Stimulated activated CD4-positive, alpha-beta T cell treated with anti-CD3 and anti-CD28 coated beads, TNF-alpha, amount 100 ng/mL, for 1 hour (primary cell): ENCODE measurements at regions not wholly inside any gene's neighbourhood (a gene's known extent, or its start where the extent isn't known, plus 50 kb on each side); places are given as distances from the start of the nearest gene placed in this dataset.

ENCODE experiments used
- DNase-seq, 3 donors: peaks; one replicate each; pipeline ENCODE4 v3.0.0-alpha.2; 2020; ENCODE audit warnings: low read depth in 3 of 3, low spot score in 1 of 3

GRCh38 chr16:51355195-51355594 is 204.1 kb upstream of the SALL1 start:
- no peak for DNase-seq

GRCh38 chr16:51353055-51353454 is 202.0 kb upstream of the SALL1 start:
- no peak for DNase-seq

- no peak for DNase-seq
Measured at GRCh38 chr16:51349626-51350025, 198.6 kb upstream of the SALL1 start.

GRCh38 chr16:51343411-51343810 is 192.3 kb upstream of the SALL1 start:
- no peak for DNase-seq

GRCh38 chr16:51341204-51341603 is 190.1 kb upstream of the SALL1 start:
- DNase-seq = no peak

- DNase-seq = no peak
Measured at GRCh38 chr16:51337662-51338061, 186.6 kb upstream of the SALL1 start.

- no peak for DNase-seq
Measured at GRCh38 chr16:51328733-51329132, 177.7 kb upstream of the SALL1 start.

- no peak for DNase-seq
Measured at GRCh38 chr16:51327001-51327400, 175.9 kb upstream of the SALL1 start.

GRCh38 chr16:51326131-51326856 is 175.2 kb upstream of the SALL1 start:
- no peak for DNase-seq

GRCh38 chr16:51321251-51321650 is 170.2 kb upstream of the SALL1 start:
- no peak for DNase-seq

GRCh38 chr16:51317575-51317974 is 166.5 kb upstream of the SALL1 start:
- DNase-seq = no peak

GRCh38 chr16:51313198-51313597 is 162.1 kb upstream of the SALL1 start:
- DNase-seq = no peak

- DNase-seq = no peak
Measured at GRCh38 chr16:51312363-51313150, 161.5 kb upstream of the SALL1 start.

GRCh38 chr16:51310159-51310558 is 159.1 kb upstream of the SALL1 start:
- no peak for DNase-seq

GRCh38 chr16:51306886-51307595 is 156.0 kb upstream of the SALL1 start:
- no peak for DNase-seq

- DNase-seq = no peak
Measured at GRCh38 chr16:51306116-51306515, 155.0 kb upstream of the SALL1 start.

GRCh38 chr16:51305337-51305736 is 154.3 kb upstream of the SALL1 start:
- no peak for DNase-seq

GRCh38 chr16:51302042-51302441 is 151.0 kb upstream of the SALL1 start:
- DNase-seq = no peak

GRCh38 chr16:51298800-51299199 is 147.7 kb upstream of the SALL1 start:
- no peak for DNase-seq

- no peak for DNase-seq
Measured at GRCh38 chr16:51290442-51291285, 139.6 kb upstream of the SALL1 start.

- DNase-seq = no peak
Measured at GRCh38 chr16:51289336-51289735, 138.3 kb upstream of the SALL1 start.
